ENCODE measurements at regions not wholly inside any gene's neighbourhood (a gene's known extent, or its start where the extent isn't known, plus 50 kb on each side); places are given as distances from the start of the nearest gene placed in this dataset.

DNA sequence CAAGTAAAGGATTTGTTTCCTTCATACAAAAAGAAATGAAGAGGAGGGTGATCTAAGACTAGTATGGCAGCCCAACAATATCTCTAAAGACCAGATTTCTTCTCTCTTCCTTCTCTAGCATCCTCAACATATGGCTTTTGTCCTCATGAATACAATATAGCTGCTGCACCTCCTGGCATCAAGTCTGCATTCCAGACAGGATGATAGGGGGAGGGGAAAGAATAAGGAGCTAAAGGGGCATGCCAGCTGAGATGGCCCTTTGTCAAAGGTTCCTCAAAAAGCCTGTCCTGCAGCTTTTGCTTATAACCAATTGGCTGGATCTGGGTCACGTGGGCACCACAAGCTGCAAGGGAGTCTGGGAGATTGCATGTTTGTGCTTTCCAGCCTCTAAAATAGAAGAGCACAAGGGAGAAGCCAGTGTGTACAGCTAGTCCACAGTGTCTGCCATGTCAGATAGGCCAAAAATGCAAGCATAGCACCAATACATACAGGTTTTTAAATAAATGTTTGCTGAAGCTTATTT, 132.6 kb downstream of the BCOR start:
- Histone ChIP-seq H3K36me3 (no peaks in the 10 kb centered on the region), H3K27ac (no peak overlapping the region), H3K4me1 (no peaks in the 10 kb centered on the region), H3K9me3 (no peaks in the 10 kb centered on the region), H3K4me3 (no peak overlapping the region), H3K27me3 (no peaks in the 10 kb centered on the region)
- intact Hi-C loops (cut with DNase I; ENCODE audit: low total_unique reads) = no loop called here
- TF ChIP-seq POLR2A (IDR thresholded peaks at IDR 0.05) = no peak
- TF ChIP-seq, protein P1, sequence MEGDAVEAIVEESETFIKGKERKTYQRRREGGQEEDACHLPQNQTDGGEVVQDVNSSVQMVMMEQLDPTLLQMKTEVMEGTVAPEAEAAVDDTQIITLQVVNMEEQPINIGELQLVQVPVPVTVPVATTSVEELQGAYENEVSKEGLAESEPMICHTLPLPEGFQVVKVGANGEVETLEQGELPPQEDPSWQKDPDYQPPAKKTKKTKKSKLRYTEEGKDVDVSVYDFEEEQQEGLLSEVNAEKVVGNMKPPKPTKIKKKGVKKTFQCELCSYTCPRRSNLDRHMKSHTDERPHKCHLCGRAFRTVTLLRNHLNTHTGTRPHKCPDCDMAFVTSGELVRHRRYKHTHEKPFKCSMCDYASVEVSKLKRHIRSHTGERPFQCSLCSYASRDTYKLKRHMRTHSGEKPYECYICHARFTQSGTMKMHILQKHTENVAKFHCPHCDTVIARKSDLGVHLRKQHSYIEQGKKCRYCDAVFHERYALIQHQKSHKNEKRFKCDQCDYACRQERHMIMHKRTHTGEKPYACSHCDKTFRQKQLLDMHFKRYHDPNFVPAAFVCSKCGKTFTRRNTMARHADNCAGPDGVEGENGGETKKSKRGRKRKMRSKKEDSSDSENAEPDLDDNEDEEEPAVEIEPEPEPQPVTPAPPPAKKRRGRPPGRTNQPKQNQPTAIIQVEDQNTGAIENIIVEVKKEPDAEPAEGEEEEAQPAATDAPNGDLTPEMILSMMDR (IDR thresholded peaks at IDR 0.05) = no peak
- no peak for DNase-seq

DNA sequence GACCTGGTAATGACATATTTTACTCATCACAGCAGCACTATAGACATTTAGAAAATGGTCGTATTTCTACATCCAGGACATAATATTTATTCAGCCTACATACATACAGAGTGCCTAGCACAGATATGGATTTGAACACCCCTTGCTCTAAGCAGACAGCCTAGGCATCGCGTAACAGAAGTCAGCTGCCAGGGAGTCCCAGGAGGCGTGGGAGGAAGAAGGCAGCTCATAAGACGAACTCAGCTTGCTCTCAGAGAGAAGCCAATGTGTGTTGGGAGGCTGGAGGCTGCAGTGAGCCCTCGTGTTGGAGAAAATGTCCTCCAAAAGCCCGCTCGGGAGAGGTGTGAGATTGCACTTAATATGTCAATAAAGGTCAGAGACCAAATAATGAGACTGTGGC, 131.6 kb downstream of the BCOR start:
- H3K36me3 ChIP-seq = no peaks in the 10 kb centered on the region
- H3K4me3 ChIP-seq = no peak overlapping the region
- intact Hi-C loops (cut with DNase I; ENCODE audit: low total_unique reads) = no loop called here
- no peak for TF ChIP-seq POLR2A (IDR thresholded peaks at IDR 0.05)
- TF ChIP-seq, protein P1 (IDR thresholded peaks at IDR 0.05) = no peak
- DNase-seq = no peak
- H3K27ac ChIP-seq = no peak overlapping the region
- H3K27me3 ChIP-seq = no peaks in the 10 kb centered on the region
- no peaks in the 10 kb centered on the region for H3K4me1 ChIP-seq
- no peaks in the 10 kb centered on the region for H3K9me3 ChIP-seq

DNA sequence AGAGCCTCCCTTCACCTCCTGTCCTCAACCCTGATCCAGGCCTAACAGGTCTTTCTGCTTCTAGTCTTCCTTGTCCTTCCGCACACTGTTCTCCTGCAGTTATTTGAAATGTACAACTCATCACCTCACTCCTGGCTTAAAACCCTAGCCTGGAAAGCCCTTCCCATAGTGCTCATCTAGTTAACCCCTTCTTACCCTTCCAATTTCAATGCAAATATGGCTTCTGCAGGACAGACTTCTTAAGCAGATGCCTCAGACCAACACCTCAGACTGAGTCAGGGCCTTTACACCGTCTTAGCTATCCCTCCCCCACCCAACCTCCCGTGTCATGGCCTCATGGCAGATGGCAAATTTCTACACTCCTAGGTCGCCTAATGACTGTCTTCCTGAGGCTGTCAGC, 130.4 kb downstream of the BCOR start:
- Histone ChIP-seq H3K4me1 (no peaks in the 10 kb centered on the region), H3K36me3 (no peaks in the 10 kb centered on the region), H3K27me3 (no peaks in the 10 kb centered on the region), H3K9me3 (no peaks in the 10 kb centered on the region), H3K4me3 (no peak overlapping the region), H3K27ac (no peak overlapping the region)
- DNase-seq = no peak
- intact Hi-C loops (cut with DNase I; ENCODE audit: low total_unique reads) = no loop called here
- TF ChIP-seq, protein P1 (IDR thresholded peaks at IDR 0.05) = no peak
- TF ChIP-seq POLR2A (IDR thresholded peaks at IDR 0.05) = no peak

DNA sequence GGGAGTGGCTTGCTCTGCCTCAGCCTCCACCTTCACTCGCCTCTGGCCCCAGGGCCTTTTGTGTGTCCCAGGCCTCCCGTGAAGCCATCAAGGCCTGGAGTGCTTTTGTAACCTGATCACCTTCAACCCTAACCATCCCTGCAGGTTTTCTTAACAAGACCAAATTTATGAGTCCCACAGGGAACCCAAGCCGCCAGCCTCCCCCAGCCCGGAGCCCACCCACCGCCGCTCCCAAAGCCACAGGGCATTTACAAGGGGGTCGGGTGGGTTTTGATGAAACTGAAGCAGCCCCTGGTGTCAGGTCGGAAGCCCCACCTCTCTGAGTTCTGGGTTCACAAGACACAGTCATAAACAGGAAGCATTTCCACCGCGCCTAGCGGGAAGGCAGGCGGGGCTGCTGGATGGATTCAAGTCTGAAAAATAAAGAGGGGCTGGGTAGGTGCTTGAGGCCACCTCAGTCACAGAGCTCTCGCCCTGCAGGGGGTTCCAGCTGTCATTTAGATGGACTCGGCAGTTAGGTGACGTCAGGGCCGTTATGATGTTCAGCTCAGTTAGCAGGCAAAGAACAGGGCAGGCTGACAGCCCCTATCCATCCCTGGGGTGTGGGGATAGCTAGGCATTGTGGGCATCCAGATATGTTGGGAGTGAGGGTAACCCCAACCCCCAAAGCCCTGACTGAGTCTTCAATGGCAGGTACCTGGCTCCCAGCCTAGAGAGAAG, 128.5 kb downstream of the BCOR start:
- TF ChIP-seq POLR2A (IDR thresholded peaks at IDR 0.05) = no peak
- TF ChIP-seq, protein P1 (IDR thresholded peaks at IDR 0.05) = no peak
- no peak for DNase-seq
- Histone ChIP-seq H3K27ac (no peak overlapping the region), H3K27me3 (no peaks in the 10 kb centered on the region), H3K36me3 (no peaks in the 10 kb centered on the region), H3K4me3 (no peak overlapping the region), H3K9me3 (no peaks in the 10 kb centered on the region), H3K4me1 (no peaks in the 10 kb centered on the region)
- intact Hi-C loops (cut with DNase I; ENCODE audit: low total_unique reads) = no loop called here

DNA sequence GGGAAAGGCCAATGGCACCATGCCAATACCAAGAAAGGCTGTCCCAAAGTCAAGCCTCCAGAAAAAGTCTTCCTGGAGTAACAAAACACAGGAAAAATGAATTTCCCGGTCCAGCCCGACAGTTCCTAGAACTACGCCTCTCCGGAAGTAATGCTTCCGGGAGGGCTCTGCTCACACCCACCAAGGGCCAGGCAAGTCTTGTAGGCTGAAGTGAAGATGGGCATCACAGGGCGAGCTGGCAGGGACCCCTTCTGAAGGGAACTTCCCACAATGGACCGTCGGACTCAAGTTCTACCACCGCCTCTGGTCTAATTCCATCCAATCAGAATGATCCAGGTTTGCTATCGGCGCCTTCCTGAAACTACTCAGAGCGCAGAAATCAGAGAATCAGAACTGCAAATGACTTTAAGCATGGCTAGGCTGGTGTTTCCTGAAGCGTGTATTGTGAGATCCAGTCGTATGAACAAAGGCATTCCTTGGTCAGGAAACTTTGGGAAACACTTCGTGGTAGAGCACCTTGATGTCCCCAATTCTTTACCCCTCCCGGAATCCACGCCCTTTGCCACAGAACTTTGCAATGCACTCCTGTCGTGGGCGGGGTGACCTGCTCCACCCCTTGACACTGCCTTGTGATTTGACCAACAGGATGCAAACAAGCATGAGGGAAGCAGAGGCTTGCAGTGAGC, 127.8 kb downstream of the BCOR start:
- no peak for TF ChIP-seq POLR2A (IDR thresholded peaks at IDR 0.05)
- TF ChIP-seq, protein P1 (IDR thresholded peaks at IDR 0.05) = no peak
- Histone ChIP-seq H3K9me3 (no peaks in the 10 kb centered on the region), H3K27me3 (no peaks in the 10 kb centered on the region), H3K36me3 (no peaks in the 10 kb centered on the region), H3K27ac (no peak overlapping the region), H3K4me3 (no peak overlapping the region), H3K4me1 (no peaks in the 10 kb centered on the region)
- intact Hi-C loops (cut with DNase I; ENCODE audit: low total_unique reads) = no loop called here
- peak in 1 of 2 donors; percentile 18 for DNase-seq

All from uterus (tissue), 3 donors.